HG03095 (cell line): ENCODE measurements at regions not wholly inside any gene's neighbourhood (a gene's known extent, or its start where the extent isn't known, plus 50 kb on each side); places are given as distances from the start of the nearest gene placed in this dataset.
"Not testable (repeated sequence)": the region's sequence is repeated elsewhere in the genome, so short reads cannot be mapped to it uniquely, and the experiment has no call there.

Experiments
- ATAC-seq: cut with Tn5 transposase; IDR thresholded peaks from one replicate; pipeline ENCODE4 v1.9.1; 2021; ENCODE audit warnings: moderate library complexity; ENCODE audit not compliant: unreplicated experiment

GRCh38 chr12:105622846-105623736, 292.6 kb downstream of the C12orf75 start:
- no peak for ATAC-seq

- no peak for ATAC-seq
Observed at GRCh38 chr12:105626653-105627052, 296.2 kb downstream of the C12orf75 start.

- no peak for ATAC-seq
Observed at GRCh38 chr12:105637470-105637869, 307.0 kb downstream of the C12orf75 start.

- ATAC-seq, result no peak
Observed at GRCh38 chr12:105640761-105641160, 310.3 kb downstream of the C12orf75 start.

- ATAC-seq, result no peak
Observed at GRCh38 chr12:105641749-105642148, 311.3 kb downstream of the C12orf75 start.

- no peak for ATAC-seq
Observed at GRCh38 chr12:105644770-105645169, 314.3 kb downstream of the C12orf75 start.

- no peak for ATAC-seq
Observed at GRCh38 chr12:105654606-105655005, 324.1 kb downstream of the C12orf75 start.

- ATAC-seq, result no peak
Observed at GRCh38 chr12:105658389-105658788, 327.9 kb downstream of the C12orf75 start.

- ATAC-seq, result no peak
Observed at GRCh38 chr12:105659355-105660075, 329.0 kb downstream of the C12orf75 start.

GRCh38 chr12:105664765-105665164, 334.3 kb downstream of the C12orf75 start:
- ATAC-seq, result not testable (repeated sequence)

GRCh38 chr12:105665366-105665765, 334.9 kb downstream of the C12orf75 start:
- ATAC-seq, result no peak

- no peak for ATAC-seq
Observed at GRCh38 chr12:105667973-105668743, 337.7 kb downstream of the C12orf75 start.

- ATAC-seq, result no peak
Observed at GRCh38 chr12:105670672-105671071, 340.2 kb downstream of the C12orf75 start.

GRCh38 chr12:105671720-105672119, 341.2 kb downstream of the C12orf75 start:
- no peak for ATAC-seq

- no peak for ATAC-seq
Observed at GRCh38 chr12:105672121-105672975, 341.9 kb downstream of the C12orf75 start.

- ATAC-seq, result no peak
Observed at GRCh38 chr12:105674871-105675699, 344.6 kb downstream of the C12orf75 start.

- ATAC-seq, result no peak
Observed at GRCh38 chr12:105676694-105677093, 346.2 kb downstream of the C12orf75 start.

GRCh38 chr12:105677672-105678071, 347.2 kb downstream of the C12orf75 start:
- ATAC-seq, result no peak

GRCh38 chr12:105679982-105680381, 349.5 kb downstream of the C12orf75 start:
- ATAC-seq, result no peak
